HL-60 (cell line): ENCODE measurements at regions not wholly inside any gene's neighbourhood (a gene's known extent, or its start where the extent isn't known, plus 50 kb on each side); places are given as distances from the start of the nearest gene placed in this dataset.

ENCODE experiments used
- DNase-seq, 2 experiments: peaks; one replicate each; pipeline ENCODE4 v3.0.0-alpha.2; 2010 to 2020; ENCODE audit warnings: low read depth in 1 of 2, low spot score in 1 of 2
- H3K27ac ChIP-seq: fragments of 250-450 bp; sonication (Bioruptor Pico); replicated peaks from 2 replicates; pipeline ENCODE4 v1.5.1; 2020; ENCODE audit warnings: mild to moderate bottlenecking, moderate library complexity
- H3K27me3 ChIP-seq: fragments of 250-450 bp; sonication (Bioruptor Pico); 2 replicates; pipeline ENCODE4 v1.5.1; 2021; ENCODE audit warnings: mild to moderate bottlenecking, moderate library complexity; ENCODE audit not compliant: insufficient read depth, poor library complexity, severe bottlenecking
- H3K4me3 ChIP-seq: replicated peaks from 2 replicates; pipeline ENCODE4 v1.5.1; 2011; ENCODE audit warnings: mild to moderate bottlenecking, control low read depth, low read length; ENCODE audit not compliant: insufficient read depth
- CTCF ChIP-seq: IDR thresholded peaks from one replicate; pipeline ENCODE4 v1.5.1; 2011; ENCODE audit warnings: low read length, control low read depth, inconsistent platforms; ENCODE audit not compliant: insufficient read depth
- GABPA ChIP-seq: IDR thresholded peaks from 2 replicates; pipeline ENCODE4 v1.6.1; 2012; ENCODE audit warnings: low read depth
- POLR2AphosphoS5 ChIP-seq: IDR thresholded peaks from 2 replicates; pipeline ENCODE4 v1.6.1; 2012; ENCODE audit warnings: low read depth
- REST ChIP-seq: IDR thresholded peaks from 2 replicates; pipeline ENCODE4 v1.6.1; 2012; ENCODE audit warnings: low read depth; ENCODE audit not compliant: insufficient replicate concordance
- SPI1 ChIP-seq: IDR thresholded peaks from 2 replicates; pipeline ENCODE4 v1.6.1; 2012; ENCODE audit warnings: low read depth, mild to moderate bottlenecking, borderline replicate concordance

GRCh38 chr5:26791021-26791420 is 247.4 kb downstream of the CDH9 start:
- no peak for TF ChIP-seq REST
- no peak for TF ChIP-seq CTCF
- TF ChIP-seq POLR2AphosphoS5 = no peak
- TF ChIP-seq GABPA = no peak
- no peak for TF ChIP-seq SPI1
- no peaks in the 10 kb centered on the region for H3K27me3 ChIP-seq
- no peak for DNase-seq
- no peak overlapping the region for H3K4me3 ChIP-seq
- H3K27ac ChIP-seq = no peak overlapping the region

- DNase-seq = no peak
- TF ChIP-seq POLR2AphosphoS5 (no peak), GABPA (no peak), CTCF (no peak), REST (no peak), SPI1 (no peak)
- Histone ChIP-seq H3K27me3 (no peaks in the 10 kb centered on the region), H3K4me3 (no peak overlapping the region), H3K27ac (no peak overlapping the region)
Measured at GRCh38 chr5:26763215-26763614, 275.2 kb downstream of the CDH9 start.

GRCh38 chr5:26761446-26761845 is 276.9 kb downstream of the CDH9 start:
- Histone ChIP-seq H3K27ac (no peak overlapping the region), H3K27me3 (no peaks in the 10 kb centered on the region), H3K4me3 (no peak overlapping the region)
- no peak for TF ChIP-seq CTCF
- TF ChIP-seq GABPA = no peak
- no peak for TF ChIP-seq REST
- TF ChIP-seq SPI1 = no peak
- DNase-seq = no peak
